Esophagus muscularis mucosa (tissue), 4 donors: ENCODE measurements at regions not wholly inside any gene's neighbourhood (a gene's known extent, or its start where the extent isn't known, plus 50 kb on each side); places are given as distances from the start of the nearest gene placed in this dataset.
"Not testable (repeated sequence)": the region's sequence is repeated elsewhere in the genome, so short reads cannot be mapped to it uniquely, and the experiment has no call there.

Experiments used
- CTCF ChIP-seq, 3 experiments: fragments of 200-600 bp in 2 of 3; fragments of 450-650 bp in 1 of 3; sonication (generic) in 2 of 3; IDR thresholded peaks; one replicate each; pipeline ENCODE4 v1.5.1; 2017 to 2019; ENCODE audit warnings: antibody characterized with exemption in 3 of 3, mild to moderate bottlenecking in 2 of 3, moderate library complexity in 1 of 3
- EP300 ChIP-seq: sonication (generic); formaldehyde crosslinking; IDR thresholded peaks from one replicate; pipeline ENCODE4 v1.6.1; 2017; ENCODE audit warnings: antibody characterized with exemption
- POLR2AphosphoS5 ChIP-seq, 2 donors: sonication (generic); formaldehyde crosslinking; IDR thresholded peaks; one replicate each; pipeline ENCODE4 v1.6.1; 2017; ENCODE audit warnings: antibody characterized with exemption in 2 of 2

GRCh38 chr2:91809391-91809790, 3061.8 kb upstream of the TEKT4 start:
- not testable (repeated sequence) for TF ChIP-seq CTCF (IDR thresholded peaks at IDR 0.05); POLR2AphosphoS5 (IDR thresholded peaks at IDR 0.05); EP300
